Left kidney (tissue), 1 donor: ENCODE measurements at regions not wholly inside any gene's neighbourhood (a gene's known extent, or its start where the extent isn't known, plus 50 kb on each side); places are given as distances from the start of the nearest gene placed in this dataset.
"Not testable (repeated sequence)": the region's sequence is repeated elsewhere in the genome, so short reads cannot be mapped to it uniquely, and the experiment has no call there.

Source experiments
- DNase-seq: peaks from one replicate; pipeline ENCODE4 v3.0.0-alpha.2; 2013

DNA sequence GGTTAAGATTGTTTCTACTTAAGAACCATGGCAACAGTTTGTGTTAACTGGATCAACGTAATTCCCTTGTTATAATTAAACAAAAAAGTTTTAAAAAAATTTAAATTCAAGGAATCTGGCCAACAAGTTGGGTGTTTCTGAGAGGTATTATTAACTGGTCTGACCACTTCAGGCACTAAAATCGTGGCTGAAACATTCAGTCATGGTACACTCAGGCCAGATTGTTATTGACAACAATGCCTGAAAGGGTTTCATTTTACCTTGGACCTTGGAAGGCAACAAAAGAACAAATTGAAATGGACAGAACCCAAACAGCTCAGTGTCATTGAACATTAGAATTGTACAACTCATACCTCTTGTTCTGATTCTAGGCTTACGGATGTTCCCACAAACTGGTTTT, 103.3 kb upstream of the ARMC3 start:
- DNase-seq = no peak

DNA sequence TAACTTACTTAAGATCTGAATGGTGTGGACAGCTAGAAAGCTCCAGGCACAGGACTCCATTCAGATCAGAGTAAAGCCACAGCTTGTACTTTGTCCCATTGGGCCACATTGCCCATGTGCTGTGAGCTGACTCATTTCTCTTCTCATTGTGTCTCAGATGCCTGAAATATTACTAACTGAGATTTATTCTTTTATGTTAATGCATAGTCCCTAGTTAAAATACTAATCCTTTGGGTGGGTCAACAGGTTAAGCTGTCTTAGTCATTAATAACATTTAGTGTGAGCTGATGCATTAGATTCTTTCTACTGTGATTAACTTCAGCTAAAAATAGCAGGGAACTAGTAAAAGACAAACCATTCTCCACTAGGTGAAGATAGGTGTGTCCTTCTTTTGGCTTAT, 104.7 kb upstream of the ARMC3 start:
- DNase-seq = no peak

DNA sequence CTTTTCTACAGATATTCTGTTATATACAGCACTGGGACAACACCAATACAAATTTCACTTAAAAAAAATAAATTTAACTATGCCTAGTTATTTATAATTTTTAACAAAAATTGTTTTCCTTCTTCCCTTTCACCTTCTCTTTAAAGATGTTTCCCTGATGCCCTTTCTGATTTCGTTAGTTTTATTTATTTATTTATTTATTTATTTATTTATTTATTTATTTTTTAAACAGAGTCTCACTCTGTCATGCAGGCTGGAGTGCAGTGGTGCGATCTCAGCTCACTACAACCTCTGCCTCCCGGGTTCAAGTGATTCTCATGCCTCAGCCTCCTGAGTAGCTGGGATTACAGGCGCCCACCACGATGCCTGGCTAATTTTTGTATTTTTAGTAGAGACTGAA, 105.9 kb upstream of the ARMC3 start:
- not testable (repeated sequence) for DNase-seq

DNA sequence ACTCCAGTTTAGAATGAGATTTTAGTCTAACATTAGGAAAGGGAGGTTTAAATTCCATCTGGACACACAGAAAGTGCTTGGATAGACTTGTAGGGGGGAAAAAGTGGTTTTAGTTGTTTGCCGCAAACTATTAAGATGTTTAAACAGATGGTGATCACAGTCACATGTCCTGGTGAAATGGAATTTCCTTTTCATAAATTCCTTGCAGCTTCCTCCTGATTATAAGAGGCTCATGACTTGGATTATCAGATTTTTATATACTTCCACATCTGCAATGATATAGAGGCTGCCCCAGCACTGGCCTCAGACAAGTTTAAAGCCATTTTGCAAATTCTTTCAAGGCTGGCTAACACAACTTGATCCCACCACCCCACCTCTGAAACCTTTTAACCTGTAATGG, 106.4 kb upstream of the ARMC3 start:
- no peak for DNase-seq

DNA sequence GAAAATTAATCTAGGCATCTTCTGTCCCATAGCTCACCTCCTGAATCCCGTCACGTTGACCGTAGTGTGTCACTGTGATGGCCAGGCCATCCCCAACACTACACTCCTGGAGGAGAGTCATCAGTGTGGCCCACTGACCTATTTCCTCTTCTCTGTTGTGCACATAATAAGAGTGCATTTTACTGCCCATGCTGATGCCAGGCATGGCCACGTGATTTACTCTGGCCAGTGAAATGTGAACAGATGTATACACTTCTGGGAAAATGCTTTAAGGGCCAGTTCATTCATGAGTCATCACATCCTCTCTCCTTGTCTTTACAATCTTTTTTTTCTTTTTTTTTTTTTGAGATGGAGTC, 101.9 kb upstream of the PIP4K2A start:
- DNase-seq = no peak

DNA sequence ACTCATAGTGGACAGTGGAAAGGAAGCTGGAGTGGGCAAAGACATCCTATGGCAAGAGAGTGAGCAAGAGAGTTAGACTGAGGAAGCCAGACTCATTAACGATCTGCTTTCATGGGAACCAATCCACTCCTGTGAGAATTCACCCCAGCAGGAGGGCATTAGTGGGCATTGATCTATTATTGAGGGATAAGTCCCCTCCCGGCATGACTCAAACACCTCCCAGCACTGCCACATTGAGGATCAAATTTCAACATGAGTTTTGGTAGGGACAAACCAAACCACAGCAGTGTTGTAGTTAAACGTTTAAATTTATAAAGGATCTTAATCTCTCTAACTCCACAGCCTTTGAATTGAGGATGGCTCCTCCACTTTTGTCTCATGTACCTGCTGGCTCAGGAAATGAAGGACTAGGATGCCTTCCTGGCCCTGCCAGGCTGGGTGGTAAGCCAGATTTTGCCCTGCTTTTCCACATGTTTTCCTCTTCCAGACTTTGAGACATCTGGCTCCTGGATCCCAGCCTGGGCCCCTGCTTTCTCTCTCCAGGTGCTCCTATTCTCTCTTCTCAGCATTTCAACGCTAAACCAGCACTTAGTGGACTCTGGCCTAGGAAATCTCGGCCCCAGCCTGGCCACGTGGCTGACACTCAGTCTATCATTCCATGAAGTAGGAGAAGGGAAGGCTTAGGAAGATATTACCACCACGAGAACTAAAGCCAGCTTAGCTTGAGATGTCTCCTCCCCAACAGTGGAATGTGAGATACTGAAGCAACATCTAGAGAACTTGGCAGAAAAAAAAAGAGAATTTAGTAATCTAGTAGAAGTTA, 96.5 kb upstream of the PIP4K2A start:
- no peak for DNase-seq

DNA sequence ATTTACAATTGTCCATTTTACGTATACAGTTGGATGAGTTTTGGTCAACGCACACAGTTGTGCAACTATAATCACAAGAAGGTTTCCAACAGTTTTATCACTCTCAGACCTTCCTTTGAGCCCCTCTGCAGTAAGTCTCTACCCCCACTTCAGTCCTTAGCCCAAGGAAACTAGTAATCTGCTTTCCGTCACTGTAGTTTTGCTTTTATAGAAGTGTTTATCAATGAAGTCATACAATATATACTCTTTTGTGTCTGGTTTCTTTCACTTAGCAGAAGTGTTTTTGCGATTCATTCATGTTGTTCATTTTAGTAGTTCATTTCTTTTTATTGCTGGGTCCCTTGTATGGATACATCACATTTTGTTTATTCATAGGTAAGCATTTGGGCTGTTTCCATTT, 92.9 kb upstream of the PIP4K2A start:
- DNase-seq = no peak

DNA sequence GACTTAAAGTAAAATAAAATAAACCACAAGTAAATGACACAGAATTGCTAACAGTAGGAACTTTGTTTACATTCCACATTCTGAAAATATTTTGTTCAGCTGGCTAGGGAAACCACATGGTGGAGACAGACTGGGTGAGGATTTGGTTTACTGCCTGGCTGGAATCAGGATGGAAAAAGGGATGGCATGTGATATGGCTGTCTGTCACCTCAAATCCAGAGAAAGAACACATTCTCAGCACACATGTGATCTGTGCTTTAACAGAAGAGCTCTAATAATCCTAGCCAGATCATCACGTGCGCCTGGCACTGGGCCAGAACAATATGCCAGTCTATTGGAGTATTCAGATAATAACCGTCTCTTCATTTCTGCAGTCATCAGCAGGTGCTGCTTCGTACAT, 90.9 kb upstream of the PIP4K2A start:
- no peak for DNase-seq

DNA sequence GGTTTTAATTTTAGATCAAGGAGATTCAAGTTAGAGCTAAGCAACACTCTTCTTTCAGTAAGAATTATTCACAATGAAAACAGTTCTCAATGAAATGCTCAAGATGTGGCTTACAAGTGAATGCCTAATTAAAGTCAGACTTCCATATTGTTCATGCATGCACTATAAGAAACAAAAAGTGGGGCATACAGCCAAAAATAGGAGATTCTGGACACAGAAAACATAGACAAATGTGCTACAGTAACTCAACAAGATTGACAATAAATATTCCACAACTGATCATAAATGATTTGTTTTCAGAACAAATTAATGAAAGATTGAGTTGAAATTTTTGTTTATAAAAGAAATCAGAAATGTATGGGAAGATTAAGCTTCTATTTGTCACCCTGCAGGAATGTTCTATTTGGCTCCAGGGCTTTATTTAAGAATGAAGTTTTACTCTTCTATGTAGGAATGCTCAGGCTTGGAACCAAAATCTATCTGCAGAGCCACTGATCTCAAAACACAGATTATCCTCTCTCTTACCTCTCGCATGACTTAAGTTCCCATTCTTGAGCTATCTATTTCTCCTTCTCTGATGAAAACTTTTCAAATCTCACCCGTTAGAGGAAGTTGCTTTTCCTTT, 89.0 kb upstream of the PIP4K2A start:
- no peak for DNase-seq

DNA sequence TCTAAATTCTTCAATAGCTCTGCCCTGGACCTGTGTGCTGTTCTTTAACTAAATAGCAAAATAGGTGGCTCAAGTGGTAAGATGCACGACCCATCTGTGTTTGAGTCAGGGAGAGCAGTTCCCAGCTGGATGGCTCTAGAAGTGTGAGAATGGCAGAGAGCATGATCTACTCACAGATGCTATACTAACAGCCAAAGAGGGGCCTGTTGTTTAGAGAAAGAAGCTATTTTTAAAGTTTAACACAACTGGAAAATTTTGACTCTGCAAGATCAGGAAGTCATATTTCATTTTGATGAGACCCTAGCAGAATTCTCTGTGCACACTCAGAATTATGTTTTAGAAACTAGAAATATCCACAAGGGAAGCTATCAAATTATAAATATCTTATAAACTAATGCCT, 87.4 kb upstream of the PIP4K2A start:
- DNase-seq = peak; percentile 35

DNA sequence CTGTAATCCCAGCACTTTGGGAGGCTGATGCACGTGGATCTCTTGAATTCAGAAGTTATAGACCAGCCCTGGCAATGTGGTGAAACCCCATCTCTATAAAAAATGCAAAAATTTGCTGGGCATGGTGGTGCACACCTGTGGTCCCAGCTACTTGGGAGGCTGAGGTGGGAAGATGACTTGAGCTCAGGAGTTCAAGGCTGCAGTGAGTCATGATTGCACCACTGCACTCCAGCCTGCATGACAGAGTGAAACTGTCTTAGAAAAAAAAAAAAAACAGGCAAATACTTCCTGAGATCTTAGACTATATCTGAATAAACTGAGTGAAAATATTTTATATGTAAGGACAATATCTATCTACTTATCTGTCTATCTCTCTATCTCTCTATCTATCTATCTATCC, 83.4 kb upstream of the PIP4K2A start:
- DNase-seq = not testable (repeated sequence)

DNA sequence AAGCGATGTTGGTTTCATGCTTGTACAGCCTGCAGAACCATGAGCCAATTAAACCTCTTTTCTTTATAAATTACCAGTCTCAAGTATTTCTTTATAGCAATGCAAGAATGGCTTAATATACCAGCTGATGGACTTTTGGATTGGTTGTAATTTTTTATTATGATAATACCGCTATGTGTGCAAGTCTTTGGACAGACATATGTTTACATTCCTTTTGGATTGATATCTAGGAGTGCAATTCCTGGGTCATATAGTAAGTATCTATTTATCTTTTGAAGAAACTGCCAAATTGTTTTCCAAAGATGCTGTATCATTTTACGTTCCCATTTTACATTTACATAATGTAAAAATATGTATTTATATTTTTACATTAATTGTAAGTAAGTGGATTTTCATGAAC, 81.2 kb upstream of the PIP4K2A start:
- no peak for DNase-seq

DNA sequence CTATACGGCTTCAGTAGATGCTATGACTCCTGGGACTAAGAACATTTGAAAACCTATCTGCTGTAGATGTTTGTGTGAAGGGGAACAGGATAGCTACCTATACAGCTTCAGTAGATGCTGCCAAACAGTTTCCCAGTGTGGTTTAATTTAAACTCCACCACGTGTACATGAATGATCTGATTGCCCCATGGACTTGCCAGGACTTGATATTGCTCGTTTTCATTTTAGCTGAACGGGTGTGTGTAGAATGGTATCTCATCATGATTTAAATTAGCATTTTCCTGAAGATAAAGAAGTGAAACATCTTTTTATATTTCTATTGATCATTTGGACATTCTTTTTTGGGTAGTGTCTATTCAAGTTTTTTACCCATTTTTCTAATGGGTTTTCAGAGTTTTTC, 77.8 kb upstream of the PIP4K2A start:
- no peak for DNase-seq

DNA sequence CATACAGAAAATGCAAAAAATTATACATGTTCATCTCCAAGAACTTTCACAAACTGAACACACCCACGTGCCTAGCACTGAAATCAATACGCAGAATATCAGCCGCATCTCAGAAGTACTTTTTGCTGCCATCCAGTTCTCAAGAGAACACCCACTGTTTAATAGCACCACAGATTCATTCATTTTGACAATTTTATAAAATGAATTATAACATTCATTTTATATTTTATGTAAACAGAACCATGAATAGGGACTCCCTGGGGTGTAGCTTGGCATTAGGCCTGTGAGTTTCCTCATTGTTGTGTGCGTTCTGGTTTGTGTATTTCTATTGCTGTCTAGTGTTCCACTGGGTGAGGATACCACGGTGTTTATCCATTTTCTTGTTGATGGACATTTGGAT, 77.3 kb upstream of the PIP4K2A start:
- DNase-seq = no peak

DNA sequence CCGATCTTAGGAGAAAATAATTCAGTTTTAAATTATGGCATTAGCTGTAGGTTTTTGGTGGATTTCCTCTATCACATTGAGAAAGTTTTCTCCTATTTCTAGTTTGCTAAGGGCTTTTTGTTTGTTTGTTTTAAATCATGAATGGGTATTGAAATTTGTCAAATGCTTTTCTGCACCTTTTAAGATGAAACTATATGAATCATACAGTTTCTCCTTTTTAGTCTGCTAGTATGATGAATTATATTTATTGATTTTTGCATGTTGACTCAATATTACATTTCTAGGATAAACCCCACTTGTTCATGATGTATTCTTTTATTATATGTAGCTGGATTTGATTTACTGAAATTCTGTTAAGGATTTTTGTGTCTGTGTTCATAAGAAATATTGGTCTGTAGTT, 70.3 kb upstream of the PIP4K2A start:
- DNase-seq = no peak

DNA sequence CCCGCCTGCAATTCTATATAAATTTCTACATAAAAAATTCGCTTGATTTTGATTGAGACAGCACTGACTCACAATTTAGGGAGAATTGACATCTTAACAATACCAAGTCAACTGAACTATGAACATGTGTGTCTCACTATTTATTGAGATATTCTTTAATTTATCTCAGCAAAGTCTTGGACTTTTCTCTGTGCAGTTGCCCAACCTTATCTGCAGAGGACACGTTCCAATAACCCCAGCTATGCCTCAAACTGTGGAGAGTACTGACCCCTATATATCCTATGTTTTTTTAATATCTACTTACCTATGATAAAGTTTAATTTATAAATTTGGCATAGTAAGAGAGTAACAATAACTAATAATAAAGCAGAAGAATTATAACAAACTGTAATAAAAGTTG, 69.4 kb upstream of the PIP4K2A start:
- no peak for DNase-seq

DNA sequence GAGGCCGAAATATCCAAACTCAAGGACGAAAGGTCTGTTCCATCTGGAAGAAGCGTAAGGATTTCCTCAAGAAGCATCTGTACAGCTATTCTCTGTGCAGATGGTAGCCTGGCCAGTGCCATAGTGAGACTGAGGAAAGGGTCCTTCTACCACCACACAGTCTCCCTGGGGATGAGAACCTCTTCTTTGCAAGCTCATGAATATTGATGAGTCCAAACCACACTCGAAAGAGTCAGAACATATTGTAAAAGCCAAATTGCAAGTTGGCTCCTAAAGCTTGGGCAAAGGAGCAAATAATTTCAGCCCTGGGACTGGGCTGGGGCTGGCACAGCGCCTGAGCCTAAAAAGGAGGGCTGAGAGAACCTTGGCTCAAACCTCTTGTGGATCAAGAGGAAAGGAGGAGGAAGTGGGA, 66.1 kb upstream of the PIP4K2A start:
- no peak for DNase-seq

DNA sequence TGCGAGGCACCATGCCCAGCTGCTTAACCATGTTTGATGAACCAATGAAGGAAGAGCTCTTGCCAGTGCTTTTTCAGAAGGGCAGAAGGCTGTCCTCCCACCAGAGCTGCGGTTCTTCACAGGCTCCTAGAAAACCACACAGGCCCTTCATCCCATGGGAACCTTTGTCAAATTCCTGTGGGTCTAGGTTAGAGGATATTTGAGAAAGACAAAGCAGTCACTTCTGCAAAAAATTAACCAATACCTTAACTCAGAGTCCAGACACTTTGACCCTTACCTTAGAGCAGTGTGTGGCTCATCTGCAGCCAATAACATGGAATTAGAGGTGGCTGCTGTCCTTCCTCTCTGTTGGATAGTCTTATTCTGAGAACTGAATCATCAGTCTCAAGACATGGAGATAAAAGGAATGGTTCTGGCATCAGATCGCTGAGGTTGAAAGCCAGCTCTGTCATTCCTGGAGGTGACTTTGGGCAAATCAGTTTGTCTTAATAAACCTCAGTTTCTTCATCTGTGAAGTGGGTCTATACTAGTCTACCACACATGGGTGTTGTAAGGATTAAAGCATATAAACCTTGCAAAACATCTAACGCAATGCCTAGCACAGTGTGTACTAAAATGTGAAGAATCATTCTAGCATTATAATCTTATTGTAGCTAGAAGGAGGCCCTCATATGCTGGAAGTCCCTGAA, 65.1 kb upstream of the PIP4K2A start:
- DNase-seq = no peak

DNA sequence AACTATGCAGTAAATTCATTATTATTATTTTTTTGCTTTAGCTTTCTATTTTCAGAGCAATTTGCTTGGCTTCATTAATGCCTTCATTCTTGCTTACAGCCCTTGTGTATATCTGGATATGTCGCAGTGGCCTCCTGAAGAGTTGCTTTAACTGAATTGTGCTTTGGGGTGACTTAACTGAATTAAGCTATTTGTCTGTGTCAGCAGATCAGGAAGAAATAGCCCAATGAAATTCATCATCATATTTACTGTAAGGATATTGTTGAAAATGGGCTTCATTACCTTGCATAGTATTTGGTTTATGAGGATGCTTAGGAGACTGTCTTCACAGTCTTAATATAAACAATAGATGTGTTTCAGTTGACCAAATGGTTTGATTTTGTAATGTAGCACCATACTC, 59.7 kb upstream of the PIP4K2A start:
- no peak for DNase-seq

DNA sequence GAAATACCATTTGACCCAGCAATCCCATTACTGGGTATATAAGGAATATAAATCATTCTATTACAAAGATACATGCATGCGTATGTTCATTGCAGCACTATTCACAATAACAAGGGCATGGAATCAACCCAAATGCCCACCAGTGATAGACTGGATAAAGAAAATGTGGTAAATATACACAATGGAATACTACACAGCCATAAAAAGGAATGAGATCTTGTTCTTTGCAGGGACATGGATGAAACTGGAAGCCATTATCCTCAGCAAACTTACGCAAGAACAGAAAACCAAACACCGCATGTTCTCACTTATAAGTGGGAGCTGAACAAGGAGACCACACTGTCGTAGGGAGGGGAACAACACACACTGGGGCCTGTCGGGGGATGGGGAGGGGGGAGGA, 57.3 kb upstream of the PIP4K2A start:
- not testable (repeated sequence) for DNase-seq

DNA sequence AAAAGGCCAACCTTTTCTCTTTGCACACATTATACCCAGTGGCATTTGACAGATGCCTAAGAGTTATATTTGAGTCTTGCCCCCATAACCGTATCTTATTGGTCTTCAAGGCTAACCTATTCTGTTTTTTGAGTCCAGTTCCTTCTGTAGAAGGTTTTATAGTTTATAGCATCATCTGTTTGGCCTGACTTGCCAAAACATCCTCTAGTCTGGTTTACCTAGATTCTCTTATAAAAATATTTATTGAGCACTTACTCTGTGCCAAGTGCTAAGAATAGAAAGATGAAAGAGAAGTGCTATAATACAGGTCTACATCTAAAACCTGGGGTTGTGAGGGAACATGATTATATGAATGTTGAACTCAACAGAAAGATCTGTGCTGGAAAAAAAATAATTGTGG, 55.9 kb upstream of the PIP4K2A start:
- DNase-seq = no peak

DNA sequence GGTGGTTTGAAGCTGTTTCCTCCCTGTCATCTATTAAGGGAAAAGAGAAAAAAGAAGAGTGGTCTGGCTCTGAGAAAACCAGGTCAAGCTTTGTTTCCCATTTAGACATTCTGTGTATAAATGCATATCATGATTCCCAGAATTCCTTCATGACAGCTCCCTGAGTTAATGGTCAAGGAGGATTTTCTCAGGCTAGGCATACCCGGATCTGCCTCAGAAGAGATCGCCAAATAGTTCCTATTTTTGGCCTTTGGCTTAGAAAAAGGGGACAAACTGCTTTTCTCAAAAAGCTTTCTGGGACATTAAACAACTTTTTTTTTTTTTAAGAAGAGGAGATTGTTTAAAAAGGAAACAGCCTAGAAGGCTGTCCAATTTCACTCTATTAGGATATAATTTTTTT, 53.5 kb upstream of the PIP4K2A start:
- DNase-seq = no peak

DNA sequence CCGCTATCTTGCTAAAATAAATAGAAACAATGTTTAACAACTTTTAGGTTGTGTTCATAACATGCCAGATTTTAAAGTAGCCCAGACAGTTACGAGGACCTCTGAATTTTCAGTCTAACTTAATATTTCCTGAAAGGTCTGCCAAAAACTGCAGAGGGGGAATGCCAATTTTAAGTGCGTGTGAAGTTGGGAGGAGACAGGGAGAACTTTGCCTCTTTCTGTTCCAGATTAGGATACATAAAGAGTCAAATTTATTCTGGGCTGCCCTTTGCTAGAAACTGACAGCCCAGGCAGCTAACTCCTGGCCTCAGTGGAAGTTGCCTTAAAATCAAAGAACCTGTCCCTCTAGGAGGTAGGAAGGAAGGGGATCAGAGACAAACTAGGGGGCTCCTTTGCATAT, 52.3 kb upstream of the PIP4K2A start:
- no peak for DNase-seq
